GM12874 (cell line): ENCODE measurements at regions not wholly inside any gene's neighbourhood (a gene's known extent, or its start where the extent isn't known, plus 50 kb on each side); places are given as distances from the start of the nearest gene placed in this dataset.

Experiments used
- TF ChIP-seq, protein P1 (sequence below): IDR thresholded peaks from 2 replicates; pipeline ENCODE4 v1.5.1; 2011; ENCODE audit warnings: low read depth, mild to moderate bottlenecking, control low read depth, low read length, moderate library complexity; ENCODE audit not compliant: insufficient read depth

DNA sequence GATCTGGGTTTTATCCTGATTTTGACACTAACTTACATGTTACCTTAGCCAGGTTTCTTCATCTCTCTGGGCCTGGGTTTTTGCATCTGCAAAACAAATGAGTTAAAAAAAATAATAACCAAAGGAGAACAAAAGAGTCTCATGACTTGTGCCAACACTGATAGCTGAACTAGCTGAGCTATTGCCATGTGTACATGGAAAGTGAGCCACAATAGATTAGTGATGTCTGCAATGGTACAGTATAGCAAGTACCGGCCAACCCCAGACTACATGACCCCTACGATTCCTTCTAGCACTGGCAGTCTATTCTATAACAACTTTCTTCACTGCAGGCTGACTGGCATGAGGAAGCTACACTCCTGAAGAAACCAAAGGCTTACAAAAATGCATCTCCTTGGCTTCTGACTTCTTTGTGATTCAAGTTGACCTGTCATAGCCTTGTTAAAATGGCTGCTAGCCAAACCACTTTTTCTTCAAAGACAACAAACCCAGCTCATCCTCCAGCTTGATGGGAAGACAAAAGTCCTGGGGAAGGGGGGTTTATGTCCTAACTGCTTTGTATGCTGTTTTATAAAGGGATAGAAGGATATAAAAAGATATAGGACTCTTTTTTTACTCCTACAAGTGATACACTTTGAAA, 123.7 kb downstream of the DAD1 start:
- TF ChIP-seq, protein P1, sequence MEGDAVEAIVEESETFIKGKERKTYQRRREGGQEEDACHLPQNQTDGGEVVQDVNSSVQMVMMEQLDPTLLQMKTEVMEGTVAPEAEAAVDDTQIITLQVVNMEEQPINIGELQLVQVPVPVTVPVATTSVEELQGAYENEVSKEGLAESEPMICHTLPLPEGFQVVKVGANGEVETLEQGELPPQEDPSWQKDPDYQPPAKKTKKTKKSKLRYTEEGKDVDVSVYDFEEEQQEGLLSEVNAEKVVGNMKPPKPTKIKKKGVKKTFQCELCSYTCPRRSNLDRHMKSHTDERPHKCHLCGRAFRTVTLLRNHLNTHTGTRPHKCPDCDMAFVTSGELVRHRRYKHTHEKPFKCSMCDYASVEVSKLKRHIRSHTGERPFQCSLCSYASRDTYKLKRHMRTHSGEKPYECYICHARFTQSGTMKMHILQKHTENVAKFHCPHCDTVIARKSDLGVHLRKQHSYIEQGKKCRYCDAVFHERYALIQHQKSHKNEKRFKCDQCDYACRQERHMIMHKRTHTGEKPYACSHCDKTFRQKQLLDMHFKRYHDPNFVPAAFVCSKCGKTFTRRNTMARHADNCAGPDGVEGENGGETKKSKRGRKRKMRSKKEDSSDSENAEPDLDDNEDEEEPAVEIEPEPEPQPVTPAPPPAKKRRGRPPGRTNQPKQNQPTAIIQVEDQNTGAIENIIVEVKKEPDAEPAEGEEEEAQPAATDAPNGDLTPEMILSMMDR, result no peak

DNA sequence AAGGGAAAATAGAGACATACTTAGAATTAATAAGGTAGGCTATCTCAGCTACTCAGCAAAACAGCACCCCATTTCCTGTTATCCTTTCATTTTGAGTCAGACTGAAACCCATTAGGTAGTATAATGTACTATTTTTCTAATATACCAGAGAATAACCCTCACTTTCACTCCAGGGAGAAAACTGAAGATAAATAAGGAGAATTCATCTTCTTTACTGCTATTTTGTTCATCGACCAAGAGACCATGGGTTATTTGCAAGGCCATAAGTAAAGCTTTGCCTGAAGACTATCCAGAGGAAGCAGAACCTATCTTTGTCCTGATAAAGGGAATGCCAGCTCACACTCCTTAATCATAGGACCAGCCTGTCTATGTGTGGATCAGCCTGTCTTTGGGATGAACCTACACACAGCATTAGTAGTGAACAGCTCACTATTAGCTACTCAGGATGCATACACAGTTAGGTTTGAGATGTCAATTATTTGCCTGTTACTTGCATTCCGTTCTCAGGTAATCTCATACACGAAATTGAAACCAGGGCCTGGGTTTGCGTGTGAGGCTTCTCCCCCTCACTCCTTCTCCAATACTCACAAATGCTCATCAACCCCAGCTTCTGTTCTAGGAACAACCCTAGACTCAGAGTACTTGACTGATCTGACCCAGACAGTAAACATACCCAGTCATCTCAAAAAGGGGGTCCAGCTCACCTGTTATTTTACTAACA, 124.4 kb downstream of the DAD1 start:
- TF ChIP-seq, protein P1, result no peak

- TF ChIP-seq, protein P1, result no peak
Observed at GRCh38 chr14:22463763-22464173, 125.3 kb downstream of the DAD1 start.

- TF ChIP-seq, protein P1, result no peak
Observed at GRCh38 chr14:22462923-22463322, 126.1 kb downstream of the DAD1 start.

DNA sequence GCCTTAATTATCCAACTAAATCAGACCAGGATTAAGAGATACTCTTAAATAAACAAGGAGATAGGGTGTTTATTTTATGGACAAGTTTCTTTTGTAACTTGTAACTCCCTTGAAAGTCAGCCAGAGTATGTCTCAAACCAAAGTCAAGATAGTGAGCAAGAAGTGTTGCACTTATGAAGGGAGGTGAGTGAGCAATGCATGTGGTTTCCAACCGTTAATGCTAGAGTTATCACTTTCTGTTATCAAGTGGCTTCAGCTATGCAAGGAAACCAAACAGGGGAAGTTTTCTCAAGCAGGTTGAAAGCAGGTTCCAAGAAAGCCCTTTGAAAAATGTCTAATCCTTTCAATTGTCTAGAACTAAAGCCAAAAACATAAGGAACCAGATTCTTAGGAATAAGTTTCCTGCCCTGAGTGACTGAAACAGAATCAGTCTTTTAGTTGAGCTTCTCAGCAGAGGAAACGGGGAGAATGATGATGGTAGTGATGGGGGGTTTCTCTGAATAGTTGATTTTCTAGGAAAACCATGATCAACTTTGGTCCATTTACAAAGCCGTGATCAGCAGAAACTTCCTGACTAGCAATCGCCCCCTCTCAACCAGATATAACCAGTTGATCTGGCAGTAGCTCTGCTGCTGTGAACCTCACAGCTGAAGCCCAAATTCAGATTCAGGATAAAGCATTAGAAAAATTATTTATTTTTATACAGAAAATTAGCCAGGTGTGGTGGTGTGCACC, 128.4 kb downstream of the DAD1 start:
- TF ChIP-seq, protein P1, result no peak

DNA sequence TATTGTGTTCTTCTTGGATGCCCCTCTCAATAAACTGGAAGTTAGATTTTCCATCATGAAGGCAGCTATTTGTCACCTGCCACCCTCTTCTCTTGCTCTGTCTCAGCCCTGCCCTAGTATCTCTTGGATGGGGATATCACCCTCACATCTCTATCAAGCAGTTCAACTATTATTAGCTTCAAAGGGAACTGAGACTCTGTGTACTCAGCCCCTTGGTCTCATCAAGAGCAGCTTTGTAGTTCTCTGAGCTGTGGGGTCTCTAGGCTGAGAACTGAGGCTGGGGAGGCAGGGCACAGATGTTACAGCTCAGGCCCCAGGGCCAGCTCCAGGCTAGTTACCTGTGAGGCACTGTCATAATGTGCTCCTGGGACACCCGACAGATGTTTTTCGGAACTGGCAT, 130.3 kb downstream of the DAD1 start:
- TF ChIP-seq, protein P1, result no peak

GRCh38 chr14:22456998-22457594, 131.9 kb downstream of the DAD1 start:
- TF ChIP-seq, protein P1, result no peak
